ENCODE measurements at regions not wholly inside any gene's neighbourhood (a gene's known extent, or its start where the extent isn't known, plus 50 kb on each side); places are given as distances from the start of the nearest gene placed in this dataset.

DNA sequence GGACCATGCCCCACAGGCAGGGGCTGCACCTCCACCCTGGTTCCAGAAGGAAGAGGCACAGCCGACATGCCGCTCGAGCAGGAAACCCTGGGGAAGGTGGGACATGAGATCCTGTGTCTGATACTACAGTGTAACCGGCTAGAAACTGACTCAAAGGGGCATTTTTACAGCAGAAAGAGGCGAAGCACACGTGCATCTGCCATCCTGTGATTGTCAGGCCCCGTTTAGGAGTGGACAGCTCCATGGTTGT lies 62.7 kb downstream of the SIK1 start:
- no peak for DNase-seq (ENCODE audit: low spot score)

DNA sequence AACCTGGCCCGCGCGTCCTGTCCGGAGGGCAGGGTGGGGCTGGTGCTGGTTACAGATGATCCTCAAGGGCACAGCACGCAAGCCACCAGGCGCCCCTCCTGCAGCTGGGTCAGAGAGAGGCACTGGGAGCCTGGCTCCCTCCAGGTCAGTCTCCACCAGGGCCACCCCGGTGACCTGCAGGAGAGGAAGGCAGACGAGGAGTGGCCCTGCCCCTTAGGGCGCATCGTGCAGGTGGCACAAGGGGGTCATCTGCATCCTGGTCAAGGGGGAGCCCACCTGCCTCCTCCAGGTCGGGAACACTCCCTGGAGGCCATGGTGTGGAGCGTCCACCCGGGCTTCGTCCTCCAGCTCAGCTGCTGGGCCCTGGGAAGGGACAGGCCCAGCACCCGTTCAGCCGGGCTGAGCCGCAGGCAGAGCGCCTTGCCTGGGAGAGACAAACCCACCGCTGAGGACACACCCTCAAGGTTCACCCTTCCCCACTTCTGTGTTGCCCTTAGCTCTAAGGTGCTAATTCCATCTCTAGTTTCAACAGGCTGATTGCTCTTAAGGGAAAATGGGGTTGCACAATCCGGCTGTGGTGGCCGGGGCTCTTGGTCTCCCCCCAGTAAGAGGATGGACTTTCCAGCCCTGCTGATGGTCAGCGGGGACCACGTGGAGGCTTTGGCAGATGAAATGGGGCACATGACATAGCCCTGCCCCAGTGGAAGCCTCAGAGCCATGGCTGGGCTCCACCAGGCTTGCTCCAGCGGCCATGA lies 63.2 kb downstream of the SIK1 start:
- no peak for DNase-seq (ENCODE audit: low spot score)

DNA sequence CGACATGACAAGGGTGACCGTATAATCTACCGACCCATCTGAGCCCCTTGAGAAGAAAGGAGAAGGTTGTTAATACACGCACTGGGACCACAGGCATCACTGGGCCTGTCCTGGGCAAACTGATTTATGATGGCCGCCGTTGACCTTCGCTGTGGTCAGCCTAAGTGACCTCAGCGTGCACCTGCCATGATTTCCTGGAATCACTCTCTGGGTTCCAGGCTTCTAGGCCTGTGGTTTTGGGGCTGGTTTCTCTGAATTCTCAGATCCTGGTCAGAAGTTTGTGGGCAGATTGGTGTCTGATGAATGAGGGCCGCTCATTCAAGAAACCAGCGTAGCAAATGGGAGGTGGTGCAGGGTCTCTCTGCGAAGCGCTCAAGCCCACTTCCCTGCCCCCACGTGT lies 64.0 kb downstream of the SIK1 start:
- DNase-seq (ENCODE audit: low spot score): no peak

DNA sequence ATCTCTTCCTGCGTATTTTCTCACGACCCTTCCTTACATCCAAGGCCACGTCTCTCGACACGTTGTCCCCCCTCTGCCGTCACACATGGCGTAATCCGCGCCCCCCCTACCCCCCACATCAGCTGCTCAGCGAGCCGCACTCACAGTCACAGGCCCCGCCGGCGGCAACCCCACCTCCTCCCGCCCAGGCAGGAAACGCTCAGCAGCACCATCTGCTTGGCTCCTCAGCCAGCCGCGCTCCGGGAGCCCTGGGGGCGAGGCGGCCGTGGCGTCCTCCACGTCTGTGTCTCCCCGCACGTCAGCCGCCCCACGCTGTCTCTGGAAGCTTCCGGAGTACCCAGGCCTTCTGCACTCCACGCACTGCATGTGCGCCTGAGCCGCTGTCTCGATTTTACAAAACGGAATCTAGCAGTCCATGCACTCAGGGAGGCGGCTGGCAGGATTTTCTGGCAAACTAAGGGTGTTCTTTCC lies 64.6 kb downstream of the SIK1 start:
- peak; percentile 40 for DNase-seq (ENCODE audit: low spot score)

DNA sequence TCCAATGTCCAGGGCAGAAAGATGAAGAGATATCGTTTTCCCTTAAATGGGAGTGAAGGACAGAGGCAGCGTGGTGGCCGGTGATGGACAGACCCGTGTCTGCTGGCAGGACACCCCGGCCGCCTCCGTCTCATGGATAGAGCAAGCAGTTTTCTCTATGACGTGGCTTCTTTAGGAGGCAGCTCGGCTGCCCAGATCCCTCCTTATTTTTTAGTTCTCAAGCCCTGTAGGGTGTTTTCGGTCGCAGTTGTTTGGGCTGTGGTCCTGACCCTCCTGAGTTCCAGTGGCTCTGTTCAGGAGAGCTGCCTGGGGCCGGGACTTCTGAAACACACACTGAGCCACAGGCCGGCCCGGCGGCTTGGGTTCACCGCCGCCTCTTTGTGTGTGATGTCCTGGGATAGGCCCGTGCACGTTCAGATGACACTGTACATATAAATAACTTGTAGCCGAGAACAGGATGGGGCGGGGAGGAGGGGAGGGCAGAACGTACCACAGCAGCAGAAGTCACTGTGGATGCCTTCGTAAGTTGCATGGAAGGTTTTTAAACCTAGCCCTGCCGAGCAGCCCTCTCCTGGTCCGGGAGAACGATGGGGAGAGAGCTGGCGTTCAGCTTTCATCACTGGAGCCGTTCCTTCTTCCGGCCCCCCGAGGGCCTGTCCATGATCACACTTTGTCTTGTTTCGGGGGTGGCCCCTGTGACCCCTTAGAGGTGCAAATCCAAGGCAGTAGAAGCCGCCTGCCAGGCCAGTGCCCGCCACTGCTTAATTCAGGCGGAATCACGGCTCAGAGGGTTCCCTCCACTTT lies 65.2 kb downstream of the SIK1 start:
- DNase-seq (ENCODE audit: low spot score): no peak

DNA sequence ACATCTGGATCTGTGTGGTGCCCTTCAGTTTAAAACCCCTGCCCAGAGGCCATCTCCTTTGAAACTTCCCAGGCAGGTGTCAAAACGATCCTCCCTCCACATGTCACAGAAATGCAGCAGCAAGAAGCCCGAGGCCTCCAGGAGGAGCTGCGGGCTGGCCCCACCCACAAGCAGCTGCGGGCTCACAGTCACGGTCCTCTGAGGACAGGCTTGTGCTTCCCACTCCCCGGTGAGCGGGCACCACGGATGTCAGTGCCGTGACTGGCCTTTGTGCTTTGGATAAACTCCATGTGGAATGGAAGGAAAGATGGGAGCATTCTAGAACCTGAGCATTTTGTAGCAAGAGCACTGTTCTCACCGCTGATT lies 65.8 kb downstream of the SIK1 start:
- DNase-seq (ENCODE audit: low spot score): no peak

DNA sequence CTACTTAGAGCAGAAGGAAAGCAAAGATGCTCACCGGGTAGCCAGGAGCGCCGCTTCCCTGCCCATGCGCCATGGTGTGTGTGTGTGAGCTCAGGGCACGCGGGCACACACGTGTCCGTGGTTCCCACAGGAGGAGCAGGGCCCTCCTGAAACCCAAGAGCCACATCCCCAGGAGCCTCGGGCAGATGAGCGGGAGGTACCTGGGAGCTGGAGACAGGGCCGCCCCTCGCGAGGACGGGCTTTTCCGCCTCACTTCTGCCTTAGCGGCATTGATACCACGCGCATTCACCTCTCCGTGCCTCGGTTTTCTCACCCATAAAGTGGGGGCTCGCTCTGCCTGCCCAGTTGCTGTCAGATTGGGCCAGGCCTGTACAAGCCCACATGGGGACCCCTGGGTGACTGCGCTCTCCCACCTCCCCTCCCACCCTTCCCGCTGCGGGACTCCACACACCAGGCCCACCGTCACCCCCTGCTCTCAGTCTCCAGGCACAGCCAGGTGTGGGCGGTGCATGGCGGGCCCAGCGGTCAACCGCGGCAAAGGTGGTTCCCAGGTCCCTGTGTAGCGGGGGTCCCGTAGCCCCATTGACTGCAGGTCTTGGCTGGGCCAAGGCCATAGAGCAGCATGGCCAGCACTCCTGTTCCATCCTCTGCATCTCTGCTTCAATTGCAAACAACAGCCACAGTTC lies 66.3 kb downstream of the SIK1 start:
- DNase-seq (ENCODE audit: low spot score): no peak

DNA sequence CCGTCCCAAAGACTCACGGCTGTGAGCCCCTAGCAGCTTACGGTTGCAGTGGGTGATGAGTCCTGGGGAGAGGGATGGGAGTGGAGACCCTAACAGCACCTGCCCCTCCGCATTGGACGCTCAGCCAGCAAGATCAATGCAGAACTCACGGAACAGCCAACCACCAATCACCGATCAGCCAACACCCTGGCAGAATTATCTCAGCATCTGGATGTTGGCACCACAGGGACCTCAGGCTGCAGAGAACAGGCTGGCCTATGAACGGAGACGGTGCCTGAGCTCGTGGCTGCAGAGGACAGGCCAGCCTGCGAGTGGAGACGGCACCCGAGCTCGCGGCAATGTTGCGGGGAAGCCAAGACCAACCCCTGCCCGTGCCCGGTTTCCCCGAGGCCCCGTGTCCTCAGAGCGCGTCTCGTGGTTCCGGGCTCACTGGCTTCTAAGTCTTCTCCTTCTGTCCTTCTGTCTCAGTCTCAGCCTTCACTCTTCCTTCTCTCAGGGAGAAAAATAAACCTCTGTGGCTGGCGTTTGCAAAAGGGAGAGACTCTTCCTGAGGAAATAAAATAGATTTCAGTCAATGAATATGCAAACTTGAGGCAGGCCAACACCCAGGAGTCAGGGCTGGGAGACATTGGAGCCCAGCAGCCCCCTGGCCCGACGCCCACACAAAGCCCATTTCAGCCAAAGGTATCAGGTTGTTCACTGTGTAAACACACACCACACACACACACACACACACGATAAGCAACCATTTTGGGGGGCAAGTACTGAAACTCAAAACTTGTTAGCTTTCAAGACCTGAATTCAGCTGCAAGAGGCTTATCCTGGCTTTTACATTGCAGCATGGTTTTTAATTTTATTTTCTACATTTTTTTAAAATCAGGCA lies 67.8 kb downstream of the SIK1 start:
- DNase-seq (ENCODE audit: low spot score): no peak

DNA sequence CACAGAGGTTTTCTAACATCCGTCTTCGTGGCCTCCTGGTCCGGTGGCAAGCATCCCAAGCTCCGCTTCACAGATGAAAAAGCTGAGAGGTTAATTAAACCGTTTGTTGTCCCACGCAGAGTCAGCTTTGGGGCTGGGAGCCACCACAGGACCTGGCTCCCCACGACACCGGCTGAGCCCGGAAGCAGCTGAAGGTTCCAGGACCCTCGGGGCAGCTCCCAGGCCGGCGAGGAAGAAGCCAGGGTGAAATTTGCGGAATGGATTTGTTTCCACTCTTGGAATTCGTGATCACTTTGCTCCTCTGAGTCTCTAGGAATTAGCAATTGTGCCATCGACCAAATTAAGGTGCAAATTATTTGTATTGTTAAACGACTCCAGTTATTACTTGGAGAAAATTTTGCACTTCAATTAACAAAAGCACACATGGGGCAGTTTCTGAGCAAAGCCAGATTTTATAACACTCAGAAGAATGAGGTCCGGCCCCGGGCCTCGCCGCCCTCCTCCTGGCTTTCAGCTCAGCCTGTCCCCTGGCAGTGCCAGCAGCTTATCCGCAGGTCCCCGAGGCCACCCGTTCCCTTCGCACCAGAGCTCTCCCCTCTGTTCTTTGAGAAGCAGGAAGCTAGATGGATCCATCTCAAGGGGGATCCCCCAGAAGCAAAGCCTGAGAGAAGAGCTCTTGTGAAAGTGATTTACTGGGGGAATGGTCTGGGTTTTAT lies 69.1 kb downstream of the SIK1 start:
- no peak for DNase-seq (ENCODE audit: low spot score)

DNA sequence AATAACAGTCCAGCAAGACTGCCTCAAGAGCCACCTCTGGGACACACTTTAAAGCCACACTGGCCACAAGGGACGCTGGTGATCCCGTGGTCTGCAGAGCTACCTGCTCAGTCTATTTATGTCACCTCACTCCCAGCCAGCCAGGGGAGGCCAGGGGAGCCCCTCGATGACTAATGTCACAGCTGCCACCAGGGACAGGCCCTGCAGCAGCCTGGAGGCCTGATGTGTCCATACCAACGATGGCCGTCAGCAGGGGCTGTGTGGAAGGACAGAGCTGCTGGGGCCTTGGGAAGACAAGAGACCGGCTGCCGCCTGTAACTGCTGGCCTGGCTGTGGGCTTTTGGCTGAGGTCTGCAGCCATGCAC lies 71.0 kb downstream of the SIK1 start:
- DNase-seq (ENCODE audit: low spot score): no peak

DNA sequence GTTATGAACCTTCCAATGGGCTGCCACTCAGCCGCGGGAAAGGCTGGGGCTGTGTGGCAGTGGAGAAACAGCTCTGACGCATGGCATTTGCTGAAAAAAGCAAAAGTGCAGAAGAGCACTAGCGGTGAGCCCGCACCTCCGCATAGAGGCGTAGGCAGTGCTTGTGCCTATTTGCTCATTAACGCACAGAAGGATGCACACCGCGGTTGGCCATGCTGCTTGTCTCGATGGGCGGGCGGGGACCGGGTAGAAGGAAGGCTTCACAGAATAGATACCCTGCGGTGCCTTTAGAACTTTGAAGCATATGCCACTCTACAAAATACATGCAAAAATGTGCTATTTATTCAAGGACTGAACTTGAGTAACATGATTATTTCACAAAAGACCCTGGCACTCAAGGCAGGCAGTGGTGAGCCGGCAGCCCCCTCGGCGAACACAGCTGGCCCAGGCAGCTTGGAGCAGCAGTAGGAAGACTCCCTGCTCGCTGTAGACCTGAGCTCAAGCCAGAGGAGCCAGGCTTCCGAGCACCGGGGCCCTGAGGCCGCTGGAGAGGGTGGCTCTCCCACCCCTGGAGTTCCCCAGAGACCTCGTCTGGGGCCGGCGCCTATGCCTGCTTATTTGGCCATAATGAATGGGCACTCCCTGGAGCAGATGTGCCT lies 71.5 kb downstream of the SIK1 start:
- no peak for DNase-seq (ENCODE audit: low spot score)

DNA sequence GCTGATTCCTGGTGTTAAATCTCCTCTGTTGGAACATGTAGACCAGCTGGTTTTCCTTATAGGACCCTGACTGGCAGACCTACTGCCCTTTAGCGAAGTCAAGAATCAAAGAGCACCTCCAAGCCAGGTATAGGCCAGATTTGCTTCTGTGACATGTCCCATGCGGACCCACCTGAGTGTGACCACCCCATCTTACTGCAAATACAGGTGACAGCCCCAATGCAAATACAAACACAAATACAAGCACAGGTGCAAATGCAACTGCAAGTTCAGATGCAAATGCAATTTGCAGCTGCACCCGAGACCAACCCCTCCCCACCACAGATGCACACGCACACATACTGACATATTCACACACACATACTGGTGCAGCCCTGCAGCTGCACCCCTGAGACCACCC lies 72.3 kb downstream of the SIK1 start:
- DNase-seq (ENCODE audit: low spot score): no peak

DNA sequence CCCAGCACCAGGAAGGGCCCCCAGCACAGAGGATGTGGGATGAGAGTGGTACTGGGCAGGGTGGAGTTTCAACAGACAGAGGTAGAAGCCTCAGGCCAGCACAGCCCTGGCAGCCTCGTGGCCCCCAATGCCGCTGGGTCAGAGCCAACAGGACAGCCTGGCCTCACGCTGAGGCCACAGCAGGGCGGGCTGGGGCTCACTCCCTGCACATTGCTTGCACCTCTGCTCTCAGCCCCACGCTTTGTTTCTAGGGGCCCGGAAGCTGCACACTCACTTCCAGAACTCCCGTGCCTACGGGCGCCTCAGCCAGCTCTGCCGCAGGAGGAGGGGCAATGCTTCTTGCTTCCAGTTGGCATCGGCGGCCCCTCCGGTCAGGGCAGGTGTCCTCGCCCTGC lies 72.9 kb downstream of the SIK1 start:
- no peak for DNase-seq (ENCODE audit: low spot score)

DNA sequence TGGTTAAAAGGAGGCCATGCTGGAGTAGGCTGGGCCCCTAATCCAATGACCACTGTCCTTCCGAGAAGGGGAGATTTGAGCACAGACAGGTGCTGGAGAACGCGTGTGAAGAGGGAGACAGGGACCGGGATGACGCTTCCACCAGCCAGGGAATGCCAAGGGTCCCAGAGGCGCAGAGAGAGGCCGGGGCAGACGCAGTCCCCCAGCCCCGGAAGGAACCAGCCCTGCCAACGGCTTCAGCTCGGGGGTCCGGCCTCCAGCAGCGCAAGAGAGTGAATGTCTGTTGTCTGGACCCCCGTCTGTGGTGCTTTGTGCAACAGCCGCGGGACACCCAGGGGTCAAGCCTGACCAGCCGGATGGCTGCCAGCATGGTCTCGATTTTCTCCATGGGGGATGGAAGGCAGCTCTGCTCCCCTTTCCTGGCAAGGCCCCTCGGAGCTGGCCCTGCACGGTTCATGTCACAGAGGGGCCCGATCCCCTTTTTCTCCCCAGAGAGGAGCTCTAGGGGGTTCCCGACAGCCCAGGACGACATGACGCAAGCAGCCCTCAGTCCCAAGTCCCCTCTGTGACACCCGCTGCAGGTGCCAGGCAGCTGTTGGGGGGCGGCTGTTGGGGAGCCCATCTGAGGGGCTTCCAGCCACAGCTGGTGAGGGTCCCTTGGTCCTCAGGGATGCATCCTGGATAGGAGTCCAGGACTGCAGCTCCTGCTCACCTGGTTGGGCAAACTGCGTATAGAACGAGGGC lies 73.5 kb downstream of the SIK1 start:
- DNase-seq (ENCODE audit: low spot score): no peak

DNA sequence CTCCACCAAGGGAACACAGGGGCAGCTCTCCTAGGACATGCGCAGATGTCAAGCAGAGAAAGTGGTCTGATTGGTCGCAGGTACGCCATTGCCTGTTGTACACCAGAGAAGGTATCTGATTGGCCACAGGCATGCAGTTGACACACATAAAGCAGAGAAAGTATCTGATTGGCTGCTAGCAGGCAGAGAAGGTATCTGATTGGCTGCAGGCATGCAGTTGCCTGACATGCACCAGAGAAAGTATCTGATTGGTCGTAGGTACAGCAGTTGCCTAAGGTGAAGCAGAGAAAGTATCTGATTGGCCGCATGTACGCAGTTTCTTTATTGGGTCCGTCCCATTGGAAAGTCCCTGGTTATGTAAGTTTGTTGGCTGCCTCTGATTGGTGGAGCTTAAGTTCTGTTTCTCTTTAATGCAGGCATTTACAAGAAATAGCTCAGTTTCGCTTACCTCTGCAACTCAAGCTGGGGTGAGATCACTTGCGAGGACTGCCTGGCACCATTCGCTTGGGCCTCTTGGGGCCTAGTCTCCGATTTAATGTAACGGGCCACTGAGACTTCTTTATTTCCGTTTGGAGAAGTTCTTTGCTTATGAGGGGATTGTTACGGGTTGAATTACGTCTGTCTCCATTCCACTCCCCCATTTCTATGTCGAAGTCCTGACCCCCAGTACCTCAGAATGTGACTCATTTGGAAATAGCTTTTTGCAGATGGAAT lies 74.2 kb downstream of the SIK1 start:
- DNase-seq (ENCODE audit: low spot score): no peak

DNA sequence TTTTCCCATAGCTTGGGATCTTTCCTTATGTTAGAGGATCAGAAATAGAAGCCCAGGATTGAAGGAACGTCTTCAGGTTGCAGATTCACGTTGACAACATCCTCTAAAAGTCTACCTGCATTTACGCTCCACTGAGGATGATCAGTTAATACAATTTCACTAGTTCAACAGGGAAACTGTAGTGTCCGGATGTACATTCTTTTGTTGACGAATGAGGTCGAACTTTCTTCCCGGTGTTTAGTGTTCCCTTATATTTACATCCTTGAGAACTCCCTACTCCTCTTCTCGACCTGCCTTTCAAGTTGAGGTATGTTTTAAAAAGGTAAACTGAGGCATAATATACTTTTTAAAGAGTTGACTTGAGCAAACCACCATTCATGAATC lies 74.8 kb downstream of the SIK1 start:
- no peak for DNase-seq (ENCODE audit: low spot score)

DNA sequence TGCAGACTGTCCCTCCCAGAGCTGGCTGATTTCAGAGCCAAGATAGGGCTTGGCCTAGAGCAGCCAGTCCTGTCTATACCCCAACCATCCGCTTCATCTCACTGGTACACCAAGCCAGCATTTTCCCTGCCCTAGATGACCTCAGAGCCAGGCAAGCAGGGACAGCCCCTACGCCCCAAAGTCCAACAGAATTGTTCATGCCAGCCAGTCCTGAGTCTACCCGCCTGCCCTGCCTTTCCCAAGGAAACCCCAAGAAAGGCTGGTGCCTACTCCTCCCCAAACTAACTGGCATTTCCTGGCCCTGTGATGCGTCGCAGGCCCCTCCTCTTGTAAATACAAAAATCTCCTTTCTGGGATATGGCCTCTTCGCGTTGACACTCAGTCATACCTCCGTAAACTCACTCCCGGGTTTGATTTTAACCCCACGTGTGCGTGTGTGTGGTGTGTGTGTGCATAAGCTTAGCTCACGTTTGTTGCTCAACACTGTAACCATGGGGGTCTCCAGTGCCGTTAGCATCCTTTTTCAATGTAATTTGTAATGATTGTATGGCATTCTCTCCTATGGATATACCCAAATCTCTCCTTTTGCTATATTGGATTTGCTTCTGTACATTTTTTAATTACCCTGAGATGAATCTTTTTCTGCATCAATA lies 75.3 kb downstream of the SIK1 start:
- no peak for DNase-seq (ENCODE audit: low spot score)

DNA sequence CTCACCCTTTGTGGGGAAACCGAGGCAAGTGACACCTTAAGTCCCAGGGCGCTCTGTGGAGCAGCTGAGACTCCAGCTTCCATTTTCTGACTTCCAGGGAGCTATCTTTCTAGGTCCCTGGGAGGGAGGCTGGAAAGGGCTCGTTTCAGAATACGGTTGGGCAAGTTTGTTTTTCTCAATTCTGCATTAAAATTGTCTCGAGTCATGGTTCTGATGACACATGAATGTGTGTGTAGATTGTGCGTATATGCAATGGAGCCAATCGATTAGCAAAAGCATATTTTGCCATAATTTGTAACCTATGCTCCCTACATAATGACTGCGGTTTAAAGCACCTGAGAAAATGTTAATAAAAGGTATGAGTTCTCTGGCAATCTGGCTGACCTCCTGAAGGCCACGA lies 77.3 kb downstream of the SIK1 start:
- DNase-seq (ENCODE audit: low spot score): no peak

DNA sequence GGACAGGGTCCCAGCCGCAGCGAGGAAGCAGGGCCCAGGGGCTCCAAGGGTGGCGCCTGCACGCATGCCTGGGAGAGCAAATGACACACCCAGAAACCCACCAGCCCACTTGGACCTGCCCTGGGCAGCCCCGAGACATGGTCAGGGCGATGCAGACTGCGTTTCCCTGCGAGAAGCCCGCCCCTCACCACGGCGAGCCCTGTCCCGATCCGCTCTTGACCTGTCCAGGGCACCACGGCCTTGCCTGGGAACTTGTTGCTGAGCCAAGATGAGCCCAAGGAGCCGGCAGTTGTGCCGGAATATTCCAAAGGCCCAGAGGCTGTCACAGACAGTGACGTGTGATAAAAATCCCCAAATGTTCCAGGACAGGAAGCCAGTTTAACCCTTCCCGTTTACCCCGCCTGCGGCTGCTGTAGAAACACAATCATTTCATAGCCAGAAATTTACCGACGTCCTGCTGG lies 78.1 kb downstream of the SIK1 start:
- DNase-seq (ENCODE audit: low spot score): no peak
